Ramos (cell line): ENCODE measurements at regions not wholly inside any gene's neighbourhood (a gene's known extent, or its start where the extent isn't known, plus 50 kb on each side); places are given as distances from the start of the nearest gene placed in this dataset.

Source experiments
- in situ Hi-C: fragments of 300-500 bp; cut with MboI; formaldehyde crosslinking; loops from one replicate; pipeline ENCODE4 v1.14.3; 2022; ENCODE audit warnings: low sequenced_read_pairs; ENCODE audit not compliant: unreplicated experiment

- in situ Hi-C loops = no loop called here
Observed at GRCh38 chr11:8794126-8794525, 111.5 kb downstream of the RPL27A start.

GRCh38 chr11:8794677-8795103 lies 112.1 kb downstream of the RPL27A start:
- in situ Hi-C loops = no loop called here

GRCh38 chr11:8796941-8797340 lies 114.0 kb upstream of the AKIP1 start:
- in situ Hi-C loops = no loop called here

GRCh38 chr11:8799273-8799672 lies 111.7 kb upstream of the AKIP1 start:
- in situ Hi-C loops = no loop called here

GRCh38 chr11:8800520-8801110 lies 110.4 kb upstream of the AKIP1 start:
- in situ Hi-C loops = loop anchor here (25.0 kb wide), 1 partner anchor 463 kb away; no protein-coding TSS in a partner anchor

GRCh38 chr11:8801121-8801520 lies 109.9 kb upstream of the AKIP1 start:
- in situ Hi-C loops = loop anchor here (25.0 kb wide), 1 partner anchor 464 kb away; no protein-coding TSS in a partner anchor

GRCh38 chr11:8802251-8802650 lies 108.7 kb upstream of the AKIP1 start:
- in situ Hi-C loops = loop anchor here (25.0 kb wide), 1 partner anchor 465 kb away; no protein-coding TSS in a partner anchor

GRCh38 chr11:8803973-8804372 lies 107.0 kb upstream of the AKIP1 start:
- in situ Hi-C loops = loop anchor here (25.0 kb wide), 1 partner anchor 467 kb away; no protein-coding TSS in a partner anchor

GRCh38 chr11:8805296-8805695 lies 105.7 kb upstream of the AKIP1 start:
- in situ Hi-C loops = loop anchor here (25.0 kb wide), 1 partner anchor 468 kb away; no protein-coding TSS in a partner anchor

- in situ Hi-C loops = loop anchor here (25.0 kb wide), 1 partner anchor 470 kb away; no protein-coding TSS in a partner anchor
Observed at GRCh38 chr11:8806974-8807373, 104.0 kb upstream of the AKIP1 start.

GRCh38 chr11:8807544-8808225 lies 103.3 kb upstream of the AKIP1 start:
- in situ Hi-C loops = loop anchor here (25.0 kb wide), 1 partner anchor 470 kb away; no protein-coding TSS in a partner anchor

GRCh38 chr11:8808226-8808585 lies 102.8 kb upstream of the AKIP1 start:
- in situ Hi-C loops = loop anchor here (25.0 kb wide), 1 partner anchor 471 kb away; no protein-coding TSS in a partner anchor

GRCh38 chr11:8809241-8809938 lies 101.6 kb upstream of the AKIP1 start:
- in situ Hi-C loops = loop anchor here (25.0 kb wide), 1 partner anchor 472 kb away; no protein-coding TSS in a partner anchor

- in situ Hi-C loops = loop anchor here (25.0 kb wide), 1 partner anchor 473 kb away; no protein-coding TSS in a partner anchor
Observed at GRCh38 chr11:8809939-8810539, 101.0 kb upstream of the AKIP1 start.

GRCh38 chr11:8810540-8811301 lies 100.3 kb upstream of the AKIP1 start:
- in situ Hi-C loops = loop anchor here (25.0 kb wide), 1 partner anchor 473 kb away; no protein-coding TSS in a partner anchor

- in situ Hi-C loops = loop anchor here (25.0 kb wide), 1 partner anchor 474 kb away; no protein-coding TSS in a partner anchor
Observed at GRCh38 chr11:8811571-8811970, 99.4 kb upstream of the AKIP1 start.

- in situ Hi-C loops = loop anchor here (25.0 kb wide), 1 partner anchor 475 kb away; no protein-coding TSS in a partner anchor
Observed at GRCh38 chr11:8812438-8812837, 98.6 kb upstream of the AKIP1 start.

- in situ Hi-C loops = loop anchor here (25.0 kb wide), 1 partner anchor 476 kb away; no protein-coding TSS in a partner anchor
Observed at GRCh38 chr11:8813658-8814057, 97.3 kb upstream of the AKIP1 start.

- in situ Hi-C loops = loop anchor here (25.0 kb wide), 1 partner anchor 477 kb away; no protein-coding TSS in a partner anchor
Observed at GRCh38 chr11:8814209-8814922, 96.6 kb upstream of the AKIP1 start.
